ENCODE measurements at regions not wholly inside any gene's neighbourhood (a gene's known extent, or its start where the extent isn't known, plus 50 kb on each side); places are given as distances from the start of the nearest gene placed in this dataset.

DNA sequence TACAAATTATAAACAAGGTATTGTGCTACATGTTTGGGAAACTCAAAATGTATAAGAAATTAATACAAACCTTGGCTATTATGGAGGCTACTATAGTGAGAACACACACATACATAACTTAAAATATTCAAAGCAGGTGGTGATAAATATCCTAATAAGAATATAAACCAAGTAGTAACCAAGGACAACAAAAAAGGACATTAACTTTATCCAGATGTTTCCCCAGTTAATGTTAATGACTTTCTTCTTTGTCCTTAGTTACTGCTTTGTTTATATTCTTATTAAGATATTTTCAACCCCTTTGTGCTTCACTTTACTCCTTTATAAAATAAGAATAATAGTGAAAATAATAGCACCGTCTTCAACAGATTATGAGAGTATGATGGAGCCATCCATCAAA lies 241.6 kb downstream of the CALCRL start:
- H3T11ph ChIP-seq (ENCODE audit: low read length), result no peak overlapping the region
- no peak overlapping the region for H2BK5ac ChIP-seq (ENCODE audit: insufficient read length, low read length)
- H3K79me2 ChIP-seq (ENCODE audit: insufficient read depth, low read length), result no peaks in the 10 kb centered on the region
- H2AFZ ChIP-seq (ENCODE audit: low read length), result no peak overlapping the region
- no peak for DNase-seq
- no CpG with 5 or more reads among the region's 1 CpG for WGBS (ENCODE audit: extremely low coverage, insufficient read length, low lambda C conversion rate)
- H4K5ac ChIP-seq (ENCODE audit: insufficient read length, low read depth, low read length), result no peak overlapping the region
- H4K8ac ChIP-seq (replicated peaks; ENCODE audit: insufficient read length, low read depth, low read length), result no peak overlapping the region
- no peak overlapping the region for H3K4ac ChIP-seq (ENCODE audit: low read depth, low read length)
- TF ChIP-seq, protein P1, sequence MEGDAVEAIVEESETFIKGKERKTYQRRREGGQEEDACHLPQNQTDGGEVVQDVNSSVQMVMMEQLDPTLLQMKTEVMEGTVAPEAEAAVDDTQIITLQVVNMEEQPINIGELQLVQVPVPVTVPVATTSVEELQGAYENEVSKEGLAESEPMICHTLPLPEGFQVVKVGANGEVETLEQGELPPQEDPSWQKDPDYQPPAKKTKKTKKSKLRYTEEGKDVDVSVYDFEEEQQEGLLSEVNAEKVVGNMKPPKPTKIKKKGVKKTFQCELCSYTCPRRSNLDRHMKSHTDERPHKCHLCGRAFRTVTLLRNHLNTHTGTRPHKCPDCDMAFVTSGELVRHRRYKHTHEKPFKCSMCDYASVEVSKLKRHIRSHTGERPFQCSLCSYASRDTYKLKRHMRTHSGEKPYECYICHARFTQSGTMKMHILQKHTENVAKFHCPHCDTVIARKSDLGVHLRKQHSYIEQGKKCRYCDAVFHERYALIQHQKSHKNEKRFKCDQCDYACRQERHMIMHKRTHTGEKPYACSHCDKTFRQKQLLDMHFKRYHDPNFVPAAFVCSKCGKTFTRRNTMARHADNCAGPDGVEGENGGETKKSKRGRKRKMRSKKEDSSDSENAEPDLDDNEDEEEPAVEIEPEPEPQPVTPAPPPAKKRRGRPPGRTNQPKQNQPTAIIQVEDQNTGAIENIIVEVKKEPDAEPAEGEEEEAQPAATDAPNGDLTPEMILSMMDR (conservative IDR thresholded peaks at IDR 0.05), result no peak
- no peak overlapping the region for H2BK120ac ChIP-seq (ENCODE audit: low read depth, low read length, poor library complexity, severe bottlenecking)
- H4K91ac ChIP-seq (ENCODE audit: insufficient read length, low read depth, low read length), result no peak overlapping the region
- no peak overlapping the region for H2BK20ac ChIP-seq (ENCODE audit: low read depth, low read length, poor library complexity, severe bottlenecking)
- H3K36me3 Mint-ChIP-seq (ENCODE audit: insufficient read depth in 1 of 3, low read depth in 3 of 3), result peaks cover 4 to 9% (median 8%) of the 10 kb centered on the region in 3 experiments; a peak in 5 of 7 replicates
- no peak overlapping the region for H3K56ac ChIP-seq (ENCODE audit: insufficient read length, low read depth, low read length)
- H3K4me2 ChIP-seq (ENCODE audit: insufficient read depth, insufficient read length, low read length), result no peak overlapping the region
- no peak overlapping the region for H3K14ac ChIP-seq (ENCODE audit: insufficient read depth, low read length)
- H3K79me1 ChIP-seq (ENCODE audit: insufficient read depth, low read depth, low read length, poor library complexity, severe bottlenecking), result no peaks in the 10 kb centered on the region
- no peak overlapping the region for H2AK5ac ChIP-seq (ENCODE audit: insufficient read length, low read length)
- H2BK15ac ChIP-seq (ENCODE audit: low read depth, low read length), result no peak overlapping the region
- no peaks in the 10 kb centered on the region for H4K20me1 ChIP-seq (ENCODE audit: control insufficient read depth, insufficient read depth, insufficient read length)
- H3K4me3 Mint-ChIP-seq, result no peak overlapping the region
- H3K23ac ChIP-seq (ENCODE audit: insufficient read length, low read depth, low read length), result no peak overlapping the region
- H3K4me1 ChIP-seq (ENCODE audit: insufficient read depth, low read length), result no peaks in the 10 kb centered on the region
- H3K18ac ChIP-seq (ENCODE audit: insufficient read length, low read depth, low read length), result no peak overlapping the region
- no peak overlapping the region for H3K27ac ChIP-seq (ENCODE audit: insufficient read length, low read depth, low read length)
- H3K27ac Mint-ChIP-seq, result no peak overlapping the region
- no peaks in the 10 kb centered on the region for H3K27me3 ChIP-seq (ENCODE audit: insufficient read depth, low read length)
- peaks cover 9 to 12% of the 10 kb centered on the region in 2 experiments; a peak in 4 of 5 replicates for H3K9me3 Mint-ChIP-seq
- H3K27me3 Mint-ChIP-seq (ENCODE audit: low read depth), result no peaks in the 10 kb centered on the region; the same call in 1 of the 2 replicates
- H3K23me2 ChIP-seq (ENCODE audit: insufficient read length, low read depth, low read length, poor library complexity, severe bottlenecking), result no peaks in the 10 kb centered on the region
- H3K9me3 ChIP-seq (ENCODE audit: control insufficient read depth, low read depth, low read length), result no peaks in the 10 kb centered on the region
- H3K9ac ChIP-seq (ENCODE audit: extremely low read depth, insufficient read length, low read length), result no peak overlapping the region
- no peak overlapping the region for H2BK12ac ChIP-seq (ENCODE audit: insufficient read length, low read depth, low read length)
- peaks cover 0 to 15% of the 10 kb centered on the region in 2 experiments; a peak in 2 of 4 replicates for H3K4me1 Mint-ChIP-seq
